ENCODE measurements at regions not wholly inside any gene's neighbourhood (a gene's known extent, or its start where the extent isn't known, plus 50 kb on each side); places are given as distances from the start of the nearest gene placed in this dataset.

DNA sequence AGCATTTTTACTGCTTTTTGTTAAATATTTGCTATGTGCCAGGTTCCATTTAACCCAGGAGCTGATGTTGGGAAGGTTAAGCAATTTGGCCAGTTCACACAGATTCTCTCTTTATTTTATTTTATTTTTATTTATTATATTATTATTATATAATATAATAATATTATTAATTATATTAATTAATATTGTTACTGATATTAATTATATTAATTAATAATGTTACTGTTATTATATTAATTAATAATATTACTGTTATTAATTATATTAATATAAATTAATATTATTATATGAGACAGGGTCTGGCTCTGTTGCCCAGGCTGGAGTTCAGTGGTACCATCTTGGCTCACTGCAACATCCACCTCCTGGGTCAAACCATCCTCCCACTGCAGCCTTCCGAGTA, 593.0 kb upstream of the SGCD start:
- no peak for TF ChIP-seq EZH2 (IDR thresholded peaks at IDR 0.05; ENCODE audit: low read depth)
- TF ChIP-seq, protein P1, sequence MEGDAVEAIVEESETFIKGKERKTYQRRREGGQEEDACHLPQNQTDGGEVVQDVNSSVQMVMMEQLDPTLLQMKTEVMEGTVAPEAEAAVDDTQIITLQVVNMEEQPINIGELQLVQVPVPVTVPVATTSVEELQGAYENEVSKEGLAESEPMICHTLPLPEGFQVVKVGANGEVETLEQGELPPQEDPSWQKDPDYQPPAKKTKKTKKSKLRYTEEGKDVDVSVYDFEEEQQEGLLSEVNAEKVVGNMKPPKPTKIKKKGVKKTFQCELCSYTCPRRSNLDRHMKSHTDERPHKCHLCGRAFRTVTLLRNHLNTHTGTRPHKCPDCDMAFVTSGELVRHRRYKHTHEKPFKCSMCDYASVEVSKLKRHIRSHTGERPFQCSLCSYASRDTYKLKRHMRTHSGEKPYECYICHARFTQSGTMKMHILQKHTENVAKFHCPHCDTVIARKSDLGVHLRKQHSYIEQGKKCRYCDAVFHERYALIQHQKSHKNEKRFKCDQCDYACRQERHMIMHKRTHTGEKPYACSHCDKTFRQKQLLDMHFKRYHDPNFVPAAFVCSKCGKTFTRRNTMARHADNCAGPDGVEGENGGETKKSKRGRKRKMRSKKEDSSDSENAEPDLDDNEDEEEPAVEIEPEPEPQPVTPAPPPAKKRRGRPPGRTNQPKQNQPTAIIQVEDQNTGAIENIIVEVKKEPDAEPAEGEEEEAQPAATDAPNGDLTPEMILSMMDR (conservative IDR thresholded peaks at IDR 0.05): no peak
- no peak for DNase-seq
- no TSS peak for BruUV-seq (replicated peaks)
- intact Hi-C loops (cut with micrococcal nuclease; ENCODE audit: unreplicated experiment): no loop called here
- Histone ChIP-seq H3K27ac (no peak overlapping the region), H3K9me3 (ENCODE audit: insufficient read depth, low read depth) (no peaks in the 10 kb centered on the region), H3K27me3 (ENCODE audit: insufficient read depth, low read depth) (no peaks in the 10 kb centered on the region), H3K4me3 (no peak overlapping the region), H3F3A (ENCODE audit: insufficient read depth, low read depth) (no peaks in the 10 kb centered on the region), H3K4me1 (replicated peaks; ENCODE audit: insufficient read depth) (no peaks in the 10 kb centered on the region), H4K20me1 (ENCODE audit: insufficient read depth) (no peaks in the 10 kb centered on the region), H3K79me2 (ENCODE audit: low read depth) (no peaks in the 10 kb centered on the region), H2AFZ (no peak overlapping the region), H3K36me3 (ENCODE audit: low read depth) (no peaks in the 10 kb centered on the region), H3K4me2 (no peak overlapping the region), H3K9me2 (ENCODE audit: insufficient read depth) (no peaks in the 10 kb centered on the region; the same call in 1 of the 2 replicates)
- POLR2A ChIA-PET (ENCODE audit: unreplicated experiment): no interaction called here
- CTCF ChIA-PET: no interaction called here

DNA sequence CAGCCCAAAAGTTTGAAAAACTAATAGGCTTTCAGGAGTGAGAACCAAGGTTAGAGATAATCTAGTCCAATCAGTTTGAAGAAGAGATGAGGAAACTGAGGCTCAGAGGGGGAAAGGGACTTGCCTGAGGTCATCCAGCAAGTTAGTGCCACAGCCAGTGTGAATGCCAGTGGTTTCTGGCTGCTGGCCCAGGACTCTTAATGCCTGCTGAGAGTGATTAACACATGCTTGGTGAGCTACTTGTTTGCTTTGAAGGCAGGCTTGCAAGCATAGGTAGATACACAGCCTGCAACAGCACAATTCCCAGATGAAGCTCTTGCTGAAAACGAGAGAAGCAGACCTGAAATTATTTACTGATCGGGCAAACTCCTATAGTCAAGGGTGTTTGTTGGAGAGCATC, 591.6 kb upstream of the SGCD start:
- Histone ChIP-seq H4K20me1 (ENCODE audit: insufficient read depth) (no peaks in the 10 kb centered on the region), H2AFZ (no peak overlapping the region), H3K4me1 (replicated peaks; ENCODE audit: insufficient read depth) (no peaks in the 10 kb centered on the region), H3F3A (ENCODE audit: insufficient read depth, low read depth) (no peaks in the 10 kb centered on the region), H3K4me3 (no peak overlapping the region), H3K9me3 (ENCODE audit: insufficient read depth, low read depth) (no peaks in the 10 kb centered on the region), H3K9me2 (ENCODE audit: insufficient read depth) (no peaks in the 10 kb centered on the region; the same call in 1 of the 2 replicates), H3K79me2 (ENCODE audit: low read depth) (no peaks in the 10 kb centered on the region), H3K27me3 (ENCODE audit: insufficient read depth, low read depth) (no peaks in the 10 kb centered on the region), H3K36me3 (ENCODE audit: low read depth) (no peaks in the 10 kb centered on the region), H3K4me2 (no peak overlapping the region), H3K27ac (no peak overlapping the region)
- TF ChIP-seq, protein P1 (conservative IDR thresholded peaks at IDR 0.05): no peak
- no peak for TF ChIP-seq EZH2 (IDR thresholded peaks at IDR 0.05; ENCODE audit: low read depth)
- ChIA-PET CTCF (no interaction called here), POLR2A (ENCODE audit: unreplicated experiment) (no interaction called here)
- BruUV-seq (replicated peaks): no TSS peak
- intact Hi-C loops (cut with micrococcal nuclease; ENCODE audit: unreplicated experiment): no loop called here
- DNase-seq: no peak

DNA sequence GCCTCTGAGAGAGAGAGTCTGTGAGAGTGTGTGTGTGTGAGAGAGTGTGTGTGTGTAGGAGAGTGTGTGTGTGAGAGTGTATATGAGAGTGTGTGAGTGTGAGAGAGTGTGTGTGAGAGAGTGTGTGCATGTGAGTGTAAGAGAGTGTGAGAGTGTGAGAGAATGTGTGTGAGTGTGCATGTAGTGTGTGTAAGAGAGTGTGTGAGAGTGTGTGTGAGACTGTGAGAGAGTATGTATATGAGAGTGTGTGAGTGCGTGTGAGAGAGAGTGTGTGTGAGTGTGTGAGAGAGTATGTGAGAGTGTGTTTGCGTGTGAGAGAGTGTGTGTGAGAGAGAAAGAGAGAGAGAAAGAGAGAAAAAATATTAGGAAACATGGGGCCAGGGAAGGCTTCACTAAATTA, 588.3 kb upstream of the SGCD start:
- TF ChIP-seq EZH2 (IDR thresholded peaks at IDR 0.05; ENCODE audit: low read depth): no peak
- TF ChIP-seq, protein P1 (conservative IDR thresholded peaks at IDR 0.05): no peak
- ChIA-PET CTCF (no interaction called here), POLR2A (ENCODE audit: unreplicated experiment) (interaction anchor here (0.7 kb wide), 1 partner anchor 319 kb away, joined by 6 read pairs; no protein-coding TSS in a partner anchor)
- BruUV-seq (replicated peaks): no TSS peak
- H3K9me3 ChIP-seq (ENCODE audit: insufficient read depth, low read depth): no peaks in the 10 kb centered on the region
- intact Hi-C loops (cut with micrococcal nuclease; ENCODE audit: unreplicated experiment): no loop called here
- H3F3A ChIP-seq (ENCODE audit: insufficient read depth, low read depth): no peaks in the 10 kb centered on the region
- no peak overlapping the region for H3K4me2 ChIP-seq
- H3K27me3 ChIP-seq (ENCODE audit: insufficient read depth, low read depth): no peaks in the 10 kb centered on the region
- DNase-seq: no peak
- H2AFZ ChIP-seq: no peak overlapping the region
- no peak overlapping the region for H3K4me3 ChIP-seq
- H3K79me2 ChIP-seq (ENCODE audit: low read depth): no peaks in the 10 kb centered on the region
- H3K27ac ChIP-seq: no peak overlapping the region
- no peaks in the 10 kb centered on the region for H4K20me1 ChIP-seq (ENCODE audit: insufficient read depth)
- H3K9me2 ChIP-seq (ENCODE audit: insufficient read depth): no peaks in the 10 kb centered on the region; the same call in 1 of the 2 replicates
- H3K36me3 ChIP-seq (ENCODE audit: low read depth): no peaks in the 10 kb centered on the region
- no peaks in the 10 kb centered on the region for H3K4me1 ChIP-seq (replicated peaks; ENCODE audit: insufficient read depth)

Measured in PC-9 (cell line).